Vagina (tissue), 2 donors: ENCODE measurements at regions not wholly inside any gene's neighbourhood (a gene's known extent, or its start where the extent isn't known, plus 50 kb on each side); places are given as distances from the start of the nearest gene placed in this dataset.

ENCODE experiments used
- DNase-seq, 2 donors: peaks; one replicate each; pipeline ENCODE4 v3.0.0-alpha.2; 2017; ENCODE audit errors: extremely low spot score in 2 of 2
- H3K27ac ChIP-seq: fragments of 200-600 bp; sonication (generic); one replicate; pipeline ENCODE4 v1.5.1; 2019
- H3K27me3 ChIP-seq: fragments of 200-600 bp; sonication (generic); one replicate; pipeline ENCODE4 v1.5.1; 2019
- H3K36me3 ChIP-seq, 2 donors: fragments of 200-600 bp; sonication (generic); one replicate each; pipeline ENCODE4 v1.5.1; 2017 to 2019
- H3K4me1 ChIP-seq: fragments of 200-600 bp; sonication (generic); one replicate; pipeline ENCODE4 v1.5.1; 2019
- H3K4me3 ChIP-seq, 2 donors: fragments of 200-600 bp; sonication (generic); 1 replicate in 1 of 2; 2 replicates in 1 of 2; pipeline ENCODE4 v1.5.1; 2016 to 2019
- H3K9me3 ChIP-seq: fragments of 200-600 bp; sonication (generic); one replicate; pipeline ENCODE4 v1.5.1; 2019
- POLR2A ChIP-seq, 2 donors: fragments of 450-650 bp; IDR thresholded peaks; one replicate each; pipeline ENCODE4 v1.6.1; 2017; ENCODE audit warnings: antibody characterized with exemption in 2 of 2, mild to moderate bottlenecking in 2 of 2, moderate library complexity in 2 of 2
- POLR2AphosphoS5 ChIP-seq, 2 donors: sonication (generic); formaldehyde crosslinking; IDR thresholded peaks; one replicate each; pipeline ENCODE4 v1.9.0; 2017; ENCODE audit warnings: antibody characterized with exemption in 2 of 2, mild to moderate bottlenecking in 2 of 2, low read depth in 1 of 2; ENCODE audit not compliant: insufficient read depth in 1 of 2
- intact Hi-C: fragments of 100-400 bp; cut with DNase I; formaldehyde crosslinking; loops from one replicate; pipeline ENCODE4 v1.15.1; 2023
- TF ChIP-seq, protein P1 (sequence below), 3 experiments: fragments of 450-650 bp in 2 of 3; fragments of 200-600 bp in 1 of 3; sonication (generic) in 1 of 3; IDR thresholded peaks; one replicate each; pipeline ENCODE4 v1.5.1; 2017 to 2019; ENCODE audit warnings: antibody characterized with exemption in 3 of 3, mild to moderate bottlenecking in 2 of 3, moderate library complexity in 2 of 3

DNA sequence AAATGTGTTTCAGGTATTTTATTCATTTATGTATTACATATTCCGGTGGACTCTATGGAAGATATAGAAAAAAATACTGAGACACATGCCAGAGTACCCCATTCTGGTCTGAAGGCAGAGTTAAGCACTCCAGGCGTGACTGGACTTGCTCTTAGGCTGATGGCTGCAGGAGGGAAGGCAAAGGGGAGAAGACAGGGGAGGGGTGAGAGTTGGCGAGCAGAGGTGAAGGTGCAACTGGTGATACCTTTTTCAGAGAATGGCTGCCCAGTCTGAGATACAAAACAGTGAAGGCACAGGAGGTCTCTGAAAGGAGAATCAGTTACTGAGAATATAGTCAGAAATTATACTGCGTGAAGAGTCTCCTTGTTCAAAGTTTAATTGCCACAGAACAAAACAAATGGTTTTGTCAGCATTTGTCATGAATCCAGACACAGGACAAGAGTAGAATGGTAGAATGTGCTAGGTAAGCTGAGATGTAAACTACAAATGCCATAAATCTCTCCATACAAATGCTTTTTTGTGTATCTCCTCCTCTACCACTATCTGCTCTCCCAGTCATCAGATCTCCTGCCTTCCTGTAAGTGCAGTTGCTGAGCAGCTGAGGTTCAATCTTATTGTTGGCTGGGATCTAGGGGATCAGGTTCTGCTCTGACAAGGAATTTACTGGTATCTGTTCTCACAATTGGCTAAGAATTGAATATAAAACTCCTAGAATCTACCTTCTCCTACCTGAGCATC is 104.2 kb upstream of the DST start:
- peaks cover 7% of the 10 kb centered on the region for H3K4me1 ChIP-seq
- TF ChIP-seq POLR2A (IDR thresholded peaks at IDR 0.05) (no peak), POLR2AphosphoS5 (IDR thresholded peaks at IDR 0.05; ENCODE audit: insufficient read depth in 1 of 2, low read depth in 1 of 2) (no peak)
- TF ChIP-seq, protein P1, sequence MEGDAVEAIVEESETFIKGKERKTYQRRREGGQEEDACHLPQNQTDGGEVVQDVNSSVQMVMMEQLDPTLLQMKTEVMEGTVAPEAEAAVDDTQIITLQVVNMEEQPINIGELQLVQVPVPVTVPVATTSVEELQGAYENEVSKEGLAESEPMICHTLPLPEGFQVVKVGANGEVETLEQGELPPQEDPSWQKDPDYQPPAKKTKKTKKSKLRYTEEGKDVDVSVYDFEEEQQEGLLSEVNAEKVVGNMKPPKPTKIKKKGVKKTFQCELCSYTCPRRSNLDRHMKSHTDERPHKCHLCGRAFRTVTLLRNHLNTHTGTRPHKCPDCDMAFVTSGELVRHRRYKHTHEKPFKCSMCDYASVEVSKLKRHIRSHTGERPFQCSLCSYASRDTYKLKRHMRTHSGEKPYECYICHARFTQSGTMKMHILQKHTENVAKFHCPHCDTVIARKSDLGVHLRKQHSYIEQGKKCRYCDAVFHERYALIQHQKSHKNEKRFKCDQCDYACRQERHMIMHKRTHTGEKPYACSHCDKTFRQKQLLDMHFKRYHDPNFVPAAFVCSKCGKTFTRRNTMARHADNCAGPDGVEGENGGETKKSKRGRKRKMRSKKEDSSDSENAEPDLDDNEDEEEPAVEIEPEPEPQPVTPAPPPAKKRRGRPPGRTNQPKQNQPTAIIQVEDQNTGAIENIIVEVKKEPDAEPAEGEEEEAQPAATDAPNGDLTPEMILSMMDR (IDR thresholded peaks at IDR 0.05): no peak
- no peaks in the 10 kb centered on the region for H3K27me3 ChIP-seq
- no peak overlapping the region for H3K4me3 ChIP-seq
- intact Hi-C loops: no loop called here
- no peaks in the 10 kb centered on the region for H3K9me3 ChIP-seq
- no peak for DNase-seq
- no peaks in the 10 kb centered on the region for H3K36me3 ChIP-seq
- H3K27ac ChIP-seq: no peak overlapping the region

DNA sequence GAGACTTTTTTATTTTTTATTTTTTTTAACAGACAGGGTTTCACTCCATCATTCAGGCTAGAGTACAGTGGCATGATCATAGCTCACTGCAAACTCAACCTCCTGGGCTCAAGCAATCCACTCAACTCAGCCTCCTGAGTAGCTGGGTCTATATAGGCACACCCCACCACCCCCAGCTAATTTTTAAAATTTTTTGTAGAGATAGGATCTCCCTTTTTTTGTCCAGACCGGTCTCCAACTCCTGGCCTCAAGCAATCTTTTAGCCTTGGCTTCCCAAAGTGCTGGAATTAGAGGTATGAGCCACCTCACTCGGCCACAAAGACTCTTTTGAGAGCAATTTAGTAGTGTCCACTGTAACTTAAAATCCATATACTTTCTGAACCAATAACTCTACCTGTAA is 103.3 kb upstream of the DST start:
- DNase-seq: no peak
- TF ChIP-seq POLR2AphosphoS5 (IDR thresholded peaks at IDR 0.05; ENCODE audit: insufficient read depth in 1 of 2, low read depth in 1 of 2) (no peak), POLR2A (IDR thresholded peaks at IDR 0.05) (no peak)
- TF ChIP-seq, protein P1 (IDR thresholded peaks at IDR 0.05): no peak
- peaks cover 7% of the 10 kb centered on the region for H3K4me1 ChIP-seq

DNA sequence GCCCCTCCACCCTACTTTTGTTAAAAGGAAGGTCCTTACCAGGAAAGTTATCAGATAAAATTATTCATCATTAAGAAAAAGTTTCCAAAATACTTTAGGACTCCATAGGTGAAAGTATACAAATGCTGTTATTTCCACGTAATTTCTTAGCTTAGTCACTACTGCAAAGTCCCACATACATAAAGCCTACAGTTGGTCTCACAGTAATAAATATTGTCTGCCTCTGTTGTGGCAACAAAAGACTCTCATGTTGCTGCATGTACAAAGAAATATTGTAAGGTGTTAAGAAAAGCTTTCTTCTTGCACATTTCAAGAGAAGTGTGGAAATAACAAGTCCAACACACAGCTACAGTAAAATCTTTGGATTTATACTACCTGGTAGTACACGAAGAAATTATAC is 102.4 kb upstream of the DST start:
- H3K36me3 ChIP-seq: no peaks in the 10 kb centered on the region
- H3K27me3 ChIP-seq: no peaks in the 10 kb centered on the region
- intact Hi-C loops: no loop called here
- TF ChIP-seq POLR2AphosphoS5 (IDR thresholded peaks at IDR 0.05; ENCODE audit: insufficient read depth in 1 of 2, low read depth in 1 of 2): no peak
- no peak for TF ChIP-seq POLR2A (IDR thresholded peaks at IDR 0.05)
- TF ChIP-seq, protein P1 (IDR thresholded peaks at IDR 0.05): no peak
- H3K4me1 ChIP-seq: peaks cover 5% of the 10 kb centered on the region
- H3K27ac ChIP-seq: no peak overlapping the region
- no peaks in the 10 kb centered on the region for H3K9me3 ChIP-seq
- no peak overlapping the region for H3K4me3 ChIP-seq
- no peak for DNase-seq

More for the DNA sequence above, 103.3 kb upstream of the DST start:
- intact Hi-C loops: no loop called here
- H3K27ac ChIP-seq: no peak overlapping the region
- H3K4me3 ChIP-seq: no peak overlapping the region
- no peaks in the 10 kb centered on the region for H3K9me3 ChIP-seq
- H3K36me3 ChIP-seq: no peaks in the 10 kb centered on the region
- H3K27me3 ChIP-seq: no peaks in the 10 kb centered on the region

DNA sequence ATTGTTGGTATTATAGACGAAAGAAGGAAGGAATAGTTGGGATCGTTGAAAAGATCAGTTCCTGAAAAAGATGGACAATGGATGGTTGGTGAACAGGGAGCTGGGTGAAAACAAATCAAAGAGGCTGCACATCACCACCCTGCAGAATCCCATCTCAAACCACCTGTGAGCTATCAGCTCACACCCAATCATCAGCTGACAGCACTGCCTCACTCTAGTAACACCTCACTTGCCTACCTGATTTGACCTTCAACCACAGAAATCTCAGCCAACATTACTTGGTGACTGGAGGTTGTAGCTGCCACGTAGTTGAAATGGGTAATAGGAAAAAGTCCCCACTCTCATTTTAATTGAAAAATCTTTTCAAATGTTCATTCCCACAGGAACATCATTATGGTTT is 101.8 kb upstream of the DST start:
- no peak for TF ChIP-seq POLR2A (IDR thresholded peaks at IDR 0.05)
- TF ChIP-seq POLR2AphosphoS5 (IDR thresholded peaks at IDR 0.05; ENCODE audit: insufficient read depth in 1 of 2, low read depth in 1 of 2): no peak
- TF ChIP-seq, protein P1 (IDR thresholded peaks at IDR 0.05): no peak
- H3K4me1 ChIP-seq: no peaks in the 10 kb centered on the region
- intact Hi-C loops: no loop called here

DNA sequence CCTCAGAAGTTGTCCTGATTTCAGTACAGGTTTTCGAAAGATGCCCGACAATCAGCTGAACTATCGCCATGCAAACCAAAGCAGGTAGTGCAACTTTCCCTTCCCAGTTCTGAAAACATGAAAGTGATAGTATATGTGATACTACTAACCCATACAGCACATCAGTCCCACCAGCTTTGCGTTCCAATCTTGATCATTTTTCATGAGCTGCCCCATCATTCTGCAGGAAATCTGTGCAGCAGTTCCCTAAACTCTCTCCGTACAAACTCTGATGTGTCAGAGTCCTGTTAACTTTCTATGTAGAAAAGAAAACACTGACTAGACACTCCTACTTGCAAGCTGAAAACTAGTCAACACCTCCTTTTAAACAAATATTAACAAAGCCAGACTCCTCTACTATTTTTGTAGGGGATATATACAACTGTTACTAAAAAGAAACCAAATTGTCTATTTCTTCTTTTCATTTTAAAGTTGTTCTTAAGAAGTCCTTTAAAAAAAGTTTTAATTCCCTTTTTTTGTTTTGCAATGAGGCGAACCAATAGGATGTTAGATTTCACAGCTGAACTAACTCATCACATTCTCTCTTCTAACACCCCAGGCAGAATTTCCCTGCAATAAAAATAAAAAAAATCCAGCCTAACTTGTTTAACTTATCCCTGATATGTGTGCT is 99.6 kb upstream of the DST start:
- intact Hi-C loops: no loop called here
- H3K4me3 ChIP-seq: peak overlapping the region; percentile 5 to 30
- H3K9me3 ChIP-seq: no peaks in the 10 kb centered on the region
- TF ChIP-seq POLR2A (IDR thresholded peaks at IDR 0.05): no peak
- TF ChIP-seq, protein P1 (IDR thresholded peaks at IDR 0.05): no peak
- TF ChIP-seq POLR2AphosphoS5 (IDR thresholded peaks at IDR 0.05; ENCODE audit: insufficient read depth in 1 of 2, low read depth in 1 of 2): peak in 1 of 2 donors; percentile 6
- H3K27me3 ChIP-seq: no peaks in the 10 kb centered on the region
- peak overlapping the region; percentile 10 for H3K27ac ChIP-seq
- H3K4me1 ChIP-seq: no peaks in the 10 kb centered on the region
- DNase-seq: no peak
- H3K36me3 ChIP-seq: no peaks in the 10 kb centered on the region

More for the DNA sequence above, 101.8 kb upstream of the DST start:
- Histone ChIP-seq H3K27me3 (no peaks in the 10 kb centered on the region), H3K9me3 (no peaks in the 10 kb centered on the region), H3K27ac (no peak overlapping the region), H3K36me3 (no peaks in the 10 kb centered on the region), H3K4me3 (no peak overlapping the region)
- no peak for DNase-seq
